ENCODE measurements at regions not wholly inside any gene's neighbourhood (a gene's known extent, or its start where the extent isn't known, plus 50 kb on each side); places are given as distances from the start of the nearest gene placed in this dataset.

DNA sequence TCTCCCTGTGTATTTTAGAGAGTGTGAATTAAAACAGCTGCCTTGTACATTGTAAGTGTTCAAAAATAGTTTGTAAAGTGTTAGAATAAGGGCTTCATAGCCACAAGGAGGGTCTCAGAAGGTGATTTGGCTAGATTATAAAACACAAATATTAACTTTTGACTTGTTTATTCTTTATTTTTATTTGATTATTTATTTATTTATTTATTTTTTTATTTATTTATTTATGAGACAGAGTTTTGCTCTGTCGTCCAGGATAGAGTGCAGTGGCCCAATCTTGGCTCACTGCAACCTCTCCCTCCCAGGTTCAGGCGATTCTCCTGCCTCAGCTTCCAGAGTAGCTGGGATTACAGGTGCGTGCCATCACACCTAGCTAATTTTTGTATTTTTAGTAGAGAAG, 111.5 kb upstream of the RBFOX1 start:
- Histone ChIP-seq H3K36me3 (ENCODE audit: low read depth) (no peaks in the 10 kb centered on the region), H2AFZ (no peak overlapping the region), H3K9me3 (ENCODE audit: low read depth) (no peaks in the 10 kb centered on the region), H3K9ac (no peak overlapping the region), H3K4me2 (ENCODE audit: unreplicated experiment) (no peak overlapping the region), H4K20me1 (ENCODE audit: insufficient read depth) (no peaks in the 10 kb centered on the region), H3F3A (ENCODE audit: insufficient read depth) (no peaks in the 10 kb centered on the region), H3K79me2 (ENCODE audit: insufficient read depth) (no peaks in the 10 kb centered on the region), H3K4me3 (no peak overlapping the region), H3K4me1 (ENCODE audit: insufficient read depth) (no peaks in the 10 kb centered on the region), H3K27me3 (replicated peaks; ENCODE audit: insufficient read depth) (no peaks in the 10 kb centered on the region), H3K27ac (no peak overlapping the region), H3K9me2 (ENCODE audit: insufficient read depth) (no peaks in the 10 kb centered on the region)
- no peak for DNase-seq
- 26 to 27% methylated on average over 3 of the region's 3 CpGs for WGBS, 2 experiments (ENCODE audit: low coverage in 1 of 2, low lambda C conversion rate in 2 of 2, missing lambda C conversion rate in 2 of 2)
- TF ChIP-seq EZH2 (IDR thresholded peaks at IDR 0.05; ENCODE audit: insufficient read depth, poor library complexity, severe bottlenecking): no peak
- no peak for TF ChIP-seq EZH2phosphoT487 (IDR thresholded peaks at IDR 0.05; ENCODE audit: insufficient read depth, low read depth)
- in situ Hi-C loops (cut with MboI): no loop called here

DNA sequence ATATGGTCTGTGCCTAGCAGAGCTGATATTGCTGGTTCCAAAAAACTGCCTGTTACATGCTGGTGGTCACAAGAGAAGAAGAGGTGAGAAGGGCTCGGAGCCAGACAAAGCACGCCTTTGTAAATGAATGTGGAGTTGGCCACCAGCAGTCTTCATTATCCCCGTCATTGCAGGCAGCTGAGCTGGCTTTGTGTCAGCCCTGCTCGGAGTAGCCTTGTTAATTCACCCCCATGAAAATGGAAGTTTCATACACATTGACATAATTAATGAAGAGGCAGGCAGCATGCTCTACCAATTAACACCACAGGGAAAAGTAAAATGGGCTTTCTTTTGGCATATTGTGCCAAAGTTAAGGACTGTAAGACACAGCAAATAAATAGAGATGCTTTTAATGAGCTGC, 113.7 kb upstream of the RBFOX1 start:
- Histone ChIP-seq H3K27me3 (replicated peaks; ENCODE audit: insufficient read depth) (no peaks in the 10 kb centered on the region), H3K9ac (no peak overlapping the region), H3K79me2 (ENCODE audit: insufficient read depth) (no peaks in the 10 kb centered on the region), H3K4me2 (ENCODE audit: unreplicated experiment) (no peak overlapping the region), H3F3A (ENCODE audit: insufficient read depth) (no peaks in the 10 kb centered on the region), H3K9me2 (ENCODE audit: insufficient read depth) (no peaks in the 10 kb centered on the region), H3K36me3 (ENCODE audit: low read depth) (no peaks in the 10 kb centered on the region), H3K4me3 (no peak overlapping the region), H3K4me1 (ENCODE audit: insufficient read depth) (no peaks in the 10 kb centered on the region), H3K27ac (no peak overlapping the region), H3K9me3 (ENCODE audit: low read depth) (no peaks in the 10 kb centered on the region), H2AFZ (no peak overlapping the region), H4K20me1 (ENCODE audit: insufficient read depth) (no peaks in the 10 kb centered on the region)
- TF ChIP-seq EZH2 (IDR thresholded peaks at IDR 0.05; ENCODE audit: insufficient read depth, poor library complexity, severe bottlenecking) (no peak), EZH2phosphoT487 (IDR thresholded peaks at IDR 0.05; ENCODE audit: insufficient read depth, low read depth) (no peak)
- no peak for DNase-seq
- WGBS, 2 experiments (ENCODE audit: low coverage in 1 of 2, low lambda C conversion rate in 2 of 2, missing lambda C conversion rate in 2 of 2): 9 to 12% methylated on average over 4 of the region's 4 CpGs
- in situ Hi-C loops (cut with MboI): no loop called here

DNA sequence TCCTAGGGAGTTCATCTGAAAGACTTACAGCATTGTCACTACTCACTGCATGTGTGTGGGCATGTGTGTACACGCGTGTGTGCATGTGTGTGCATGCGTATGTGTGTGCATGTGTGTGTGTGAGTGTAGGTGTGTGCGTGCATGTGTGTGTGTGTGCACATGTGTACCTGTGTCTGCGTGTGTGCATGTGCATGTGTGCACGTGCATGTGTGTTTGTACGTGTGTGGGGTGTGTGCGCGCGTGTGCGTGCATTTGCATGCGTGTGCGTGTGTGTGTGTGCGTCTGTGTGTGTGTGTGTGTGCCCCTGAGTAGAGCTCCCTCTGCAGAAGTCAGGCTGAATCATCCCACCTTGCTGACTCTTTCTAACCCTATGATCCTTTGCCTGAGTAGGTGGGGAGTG, 114.8 kb upstream of the RBFOX1 start:
- no peaks in the 10 kb centered on the region for H3K36me3 ChIP-seq (ENCODE audit: low read depth)
- in situ Hi-C loops (cut with MboI): no loop called here
- TF ChIP-seq EZH2phosphoT487 (IDR thresholded peaks at IDR 0.05; ENCODE audit: insufficient read depth, low read depth) (no peak), EZH2 (IDR thresholded peaks at IDR 0.05; ENCODE audit: insufficient read depth, poor library complexity, severe bottlenecking) (no peak)
- no peaks in the 10 kb centered on the region for H3K79me2 ChIP-seq (ENCODE audit: insufficient read depth)
- H3F3A ChIP-seq (ENCODE audit: insufficient read depth): no peaks in the 10 kb centered on the region
- no peaks in the 10 kb centered on the region for H3K9me2 ChIP-seq (ENCODE audit: insufficient read depth)
- H3K27me3 ChIP-seq (replicated peaks; ENCODE audit: insufficient read depth): no peaks in the 10 kb centered on the region
- H3K4me3 ChIP-seq: no peak overlapping the region
- no peaks in the 10 kb centered on the region for H4K20me1 ChIP-seq (ENCODE audit: insufficient read depth)
- H3K4me2 ChIP-seq (ENCODE audit: unreplicated experiment): no peak overlapping the region
- H3K9ac ChIP-seq: no peak overlapping the region
- WGBS, 2 experiments (ENCODE audit: low coverage in 1 of 2, low lambda C conversion rate in 2 of 2, missing lambda C conversion rate in 2 of 2): 61 to 74% methylated on average over 6 to 14 of the region's 14 CpGs
- no peaks in the 10 kb centered on the region for H3K4me1 ChIP-seq (ENCODE audit: insufficient read depth)
- DNase-seq: no peak
- no peak overlapping the region for H3K27ac ChIP-seq
- no peak overlapping the region for H2AFZ ChIP-seq
- H3K9me3 ChIP-seq (ENCODE audit: low read depth): no peaks in the 10 kb centered on the region

DNA sequence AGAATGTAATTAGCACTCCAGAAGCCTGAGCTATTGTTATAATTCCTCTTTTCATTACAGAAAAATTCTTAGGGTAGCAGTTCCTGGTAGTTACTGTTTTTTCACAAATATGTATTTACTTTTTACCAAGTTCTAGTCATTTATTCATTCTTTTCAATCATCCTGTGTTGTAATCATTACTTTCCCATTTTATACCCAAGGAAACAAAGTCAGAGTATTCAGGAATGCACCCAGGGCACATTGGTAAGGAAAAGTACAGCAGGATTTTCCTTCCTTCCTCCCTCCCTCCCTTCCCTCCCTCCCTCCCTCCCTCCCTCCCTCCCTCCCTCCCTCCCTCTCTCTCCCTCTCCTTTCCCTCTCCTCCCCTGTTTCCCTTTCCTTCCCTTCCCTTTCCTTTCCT, 115.9 kb upstream of the RBFOX1 start:
- no peak overlapping the region for H2AFZ ChIP-seq
- H3K9me2 ChIP-seq (ENCODE audit: insufficient read depth): no peaks in the 10 kb centered on the region
- H3K4me1 ChIP-seq (ENCODE audit: insufficient read depth): no peaks in the 10 kb centered on the region
- no peaks in the 10 kb centered on the region for H3K9me3 ChIP-seq (ENCODE audit: low read depth)
- in situ Hi-C loops (cut with MboI): no loop called here
- DNase-seq: no peak
- H4K20me1 ChIP-seq (ENCODE audit: insufficient read depth): no peaks in the 10 kb centered on the region
- H3K9ac ChIP-seq: no peak overlapping the region
- no peak overlapping the region for H3K4me2 ChIP-seq (ENCODE audit: unreplicated experiment)
- H3K36me3 ChIP-seq (ENCODE audit: low read depth): no peaks in the 10 kb centered on the region
- H3K27me3 ChIP-seq (replicated peaks; ENCODE audit: insufficient read depth): no peaks in the 10 kb centered on the region
- TF ChIP-seq EZH2phosphoT487 (IDR thresholded peaks at IDR 0.05; ENCODE audit: insufficient read depth, low read depth) (no peak), EZH2 (IDR thresholded peaks at IDR 0.05; ENCODE audit: insufficient read depth, poor library complexity, severe bottlenecking) (no peak)
- no peak overlapping the region for H3K27ac ChIP-seq
- H3F3A ChIP-seq (ENCODE audit: insufficient read depth): no peaks in the 10 kb centered on the region
- H3K79me2 ChIP-seq (ENCODE audit: insufficient read depth): no peaks in the 10 kb centered on the region
- H3K4me3 ChIP-seq: no peak overlapping the region

DNA sequence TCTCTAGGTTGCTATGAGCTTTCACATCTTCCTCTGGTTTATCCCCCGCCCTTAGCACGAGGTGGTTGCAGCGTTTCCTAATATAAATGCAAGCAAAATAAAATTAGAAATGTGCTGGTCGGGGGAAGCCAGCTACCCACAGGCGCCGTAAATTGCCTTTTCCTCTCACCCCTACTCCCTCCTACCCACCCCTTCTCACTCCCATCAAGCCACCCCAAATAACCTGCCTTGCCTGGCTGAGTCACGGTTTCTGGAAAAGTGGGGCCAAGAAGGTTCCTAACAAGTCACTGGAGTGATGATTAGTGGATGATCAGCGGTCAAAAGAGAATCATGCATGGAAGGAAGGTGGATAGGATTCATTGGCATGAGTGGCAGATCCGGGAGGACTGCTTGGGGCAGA, 120.9 kb upstream of the RBFOX1 start:
- Histone ChIP-seq H4K20me1 (ENCODE audit: insufficient read depth) (no peaks in the 10 kb centered on the region), H3K9ac (no peak overlapping the region), H3K27ac (no peak overlapping the region), H3K27me3 (replicated peaks; ENCODE audit: insufficient read depth) (no peaks in the 10 kb centered on the region), H3K79me2 (ENCODE audit: insufficient read depth) (no peaks in the 10 kb centered on the region), H3F3A (ENCODE audit: insufficient read depth) (no peaks in the 10 kb centered on the region), H3K4me3 (no peak overlapping the region), H2AFZ (no peak overlapping the region), H3K4me1 (ENCODE audit: insufficient read depth) (no peaks in the 10 kb centered on the region), H3K4me2 (ENCODE audit: unreplicated experiment) (no peak overlapping the region), H3K9me3 (ENCODE audit: low read depth) (no peaks in the 10 kb centered on the region), H3K9me2 (ENCODE audit: insufficient read depth) (no peaks in the 10 kb centered on the region), H3K36me3 (ENCODE audit: low read depth) (no peaks in the 10 kb centered on the region)
- 18 to 26% methylated on average over 9 of the region's 9 CpGs for WGBS, 2 experiments (ENCODE audit: low coverage in 1 of 2, low lambda C conversion rate in 2 of 2, missing lambda C conversion rate in 2 of 2)
- TF ChIP-seq EZH2phosphoT487 (IDR thresholded peaks at IDR 0.05; ENCODE audit: insufficient read depth, low read depth): no peak
- no peak for TF ChIP-seq EZH2 (IDR thresholded peaks at IDR 0.05; ENCODE audit: insufficient read depth, poor library complexity, severe bottlenecking)
- in situ Hi-C loops (cut with MboI): no loop called here
- DNase-seq: no peak

Data from GM23248 (cell line).